ENCODE measurements at regions not wholly inside any gene's neighbourhood (a gene's known extent, or its start where the extent isn't known, plus 50 kb on each side); places are given as distances from the start of the nearest gene placed in this dataset.

DNA sequence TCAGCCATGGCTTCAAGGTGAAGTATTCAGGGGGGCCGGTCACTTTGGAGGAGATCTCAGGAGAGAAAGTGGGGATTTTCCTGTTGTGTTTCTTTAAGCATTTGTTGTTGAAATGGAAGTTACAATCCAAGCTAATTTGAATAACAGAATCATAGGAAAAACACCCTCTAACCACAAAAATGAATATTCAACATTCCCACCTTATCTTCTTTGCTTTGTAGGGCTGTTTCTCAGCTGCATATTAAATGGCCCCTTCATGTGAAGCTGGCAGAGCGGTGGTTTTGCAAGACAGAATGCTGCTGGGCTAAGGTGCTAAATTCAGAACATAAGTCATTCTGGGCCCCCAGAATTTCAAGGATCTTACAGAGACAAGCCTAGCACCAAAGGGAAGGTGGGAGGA is 279.0 kb downstream of the RRAGC start:
- Histone ChIP-seq H3K27ac (ENCODE audit: low read depth, low read length, poor library complexity, severe bottlenecking) (no peak overlapping the region), H2AFZ (ENCODE audit: low read length) (no peak overlapping the region), H4K20me1 (ENCODE audit: insufficient read depth, low read length) (no peaks in the 10 kb centered on the region), H3K9me3 (ENCODE audit: low read length) (no peaks in the 10 kb centered on the region), H3K4me2 (ENCODE audit: low read length) (no peak overlapping the region), H3K4me1 (ENCODE audit: insufficient read depth, low read length, poor library complexity, severe bottlenecking) (no peaks in the 10 kb centered on the region), H3K9me2 (ENCODE audit: insufficient read depth, low read length) (no peaks in the 10 kb centered on the region), H3K36me3 (ENCODE audit: insufficient read depth, low read length) (no peaks in the 10 kb centered on the region), H3K4me3 (ENCODE audit: low read depth, low read length, poor library complexity, severe bottlenecking) (no peak overlapping the region), H3K79me2 (ENCODE audit: insufficient read depth, low read depth, low read length) (no peaks in the 10 kb centered on the region)
- DNase-seq (ENCODE audit: low spot score): no peak
- TF ChIP-seq EZH2phosphoT487 (IDR thresholded peaks at IDR 0.05; ENCODE audit: borderline replicate concordance, low read depth, low read length): no peak
- TF ChIP-seq, protein P1, sequence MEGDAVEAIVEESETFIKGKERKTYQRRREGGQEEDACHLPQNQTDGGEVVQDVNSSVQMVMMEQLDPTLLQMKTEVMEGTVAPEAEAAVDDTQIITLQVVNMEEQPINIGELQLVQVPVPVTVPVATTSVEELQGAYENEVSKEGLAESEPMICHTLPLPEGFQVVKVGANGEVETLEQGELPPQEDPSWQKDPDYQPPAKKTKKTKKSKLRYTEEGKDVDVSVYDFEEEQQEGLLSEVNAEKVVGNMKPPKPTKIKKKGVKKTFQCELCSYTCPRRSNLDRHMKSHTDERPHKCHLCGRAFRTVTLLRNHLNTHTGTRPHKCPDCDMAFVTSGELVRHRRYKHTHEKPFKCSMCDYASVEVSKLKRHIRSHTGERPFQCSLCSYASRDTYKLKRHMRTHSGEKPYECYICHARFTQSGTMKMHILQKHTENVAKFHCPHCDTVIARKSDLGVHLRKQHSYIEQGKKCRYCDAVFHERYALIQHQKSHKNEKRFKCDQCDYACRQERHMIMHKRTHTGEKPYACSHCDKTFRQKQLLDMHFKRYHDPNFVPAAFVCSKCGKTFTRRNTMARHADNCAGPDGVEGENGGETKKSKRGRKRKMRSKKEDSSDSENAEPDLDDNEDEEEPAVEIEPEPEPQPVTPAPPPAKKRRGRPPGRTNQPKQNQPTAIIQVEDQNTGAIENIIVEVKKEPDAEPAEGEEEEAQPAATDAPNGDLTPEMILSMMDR (conservative IDR thresholded peaks at IDR 0.05; ENCODE audit: low read length): no peak
- CTCF ChIA-PET (ENCODE audit: unreplicated experiment): no interaction called here
- intact Hi-C loops (cut with micrococcal nuclease; ENCODE audit: unreplicated experiment): no loop called here
- POLR2A ChIA-PET: no interaction called here
- BruUV-seq (replicated peaks): no TSS peak

DNA sequence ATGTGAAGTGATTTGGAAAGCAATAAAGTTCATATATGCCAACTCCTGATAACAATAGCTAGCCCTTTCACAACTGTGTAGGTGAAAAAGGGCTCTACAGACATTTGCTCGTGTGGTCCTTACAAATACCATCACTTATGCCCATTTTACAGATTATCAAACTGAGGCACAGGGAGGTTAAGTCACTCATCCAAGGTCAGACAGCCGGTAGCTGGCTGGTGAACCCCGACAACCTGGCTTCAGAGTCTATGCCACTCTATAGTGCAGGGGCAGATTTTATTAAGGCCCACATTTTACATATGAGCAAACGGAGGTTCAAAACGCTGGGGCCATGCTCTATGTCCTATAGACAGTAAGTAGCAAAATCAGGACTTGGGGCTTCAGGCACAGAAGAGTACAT is 280.5 kb downstream of the RRAGC start:
- Histone ChIP-seq H3K4me1 (ENCODE audit: insufficient read depth, low read length, poor library complexity, severe bottlenecking) (no peaks in the 10 kb centered on the region), H3K9me2 (ENCODE audit: insufficient read depth, low read length) (no peaks in the 10 kb centered on the region), H3K79me2 (ENCODE audit: insufficient read depth, low read depth, low read length) (no peaks in the 10 kb centered on the region), H3K4me3 (ENCODE audit: low read depth, low read length, poor library complexity, severe bottlenecking) (no peak overlapping the region), H4K20me1 (ENCODE audit: insufficient read depth, low read length) (no peaks in the 10 kb centered on the region), H3K27ac (ENCODE audit: low read depth, low read length, poor library complexity, severe bottlenecking) (no peak overlapping the region), H2AFZ (ENCODE audit: low read length) (no peak overlapping the region), H3K9me3 (ENCODE audit: low read length) (no peaks in the 10 kb centered on the region), H3K36me3 (ENCODE audit: insufficient read depth, low read length) (no peaks in the 10 kb centered on the region), H3K4me2 (ENCODE audit: low read length) (no peak overlapping the region)
- ChIA-PET CTCF (ENCODE audit: unreplicated experiment) (no interaction called here), POLR2A (interaction anchor here (0.7 kb wide), 1 partner anchor 80 kb away, joined by 3 read pairs; no protein-coding TSS in a partner anchor)
- DNase-seq (ENCODE audit: low spot score): no peak
- TF ChIP-seq EZH2phosphoT487 (IDR thresholded peaks at IDR 0.05; ENCODE audit: borderline replicate concordance, low read depth, low read length): no peak
- TF ChIP-seq, protein P1 (conservative IDR thresholded peaks at IDR 0.05; ENCODE audit: low read length): no peak
- intact Hi-C loops (cut with micrococcal nuclease; ENCODE audit: unreplicated experiment): no loop called here
- BruUV-seq (replicated peaks): no TSS peak

DNA sequence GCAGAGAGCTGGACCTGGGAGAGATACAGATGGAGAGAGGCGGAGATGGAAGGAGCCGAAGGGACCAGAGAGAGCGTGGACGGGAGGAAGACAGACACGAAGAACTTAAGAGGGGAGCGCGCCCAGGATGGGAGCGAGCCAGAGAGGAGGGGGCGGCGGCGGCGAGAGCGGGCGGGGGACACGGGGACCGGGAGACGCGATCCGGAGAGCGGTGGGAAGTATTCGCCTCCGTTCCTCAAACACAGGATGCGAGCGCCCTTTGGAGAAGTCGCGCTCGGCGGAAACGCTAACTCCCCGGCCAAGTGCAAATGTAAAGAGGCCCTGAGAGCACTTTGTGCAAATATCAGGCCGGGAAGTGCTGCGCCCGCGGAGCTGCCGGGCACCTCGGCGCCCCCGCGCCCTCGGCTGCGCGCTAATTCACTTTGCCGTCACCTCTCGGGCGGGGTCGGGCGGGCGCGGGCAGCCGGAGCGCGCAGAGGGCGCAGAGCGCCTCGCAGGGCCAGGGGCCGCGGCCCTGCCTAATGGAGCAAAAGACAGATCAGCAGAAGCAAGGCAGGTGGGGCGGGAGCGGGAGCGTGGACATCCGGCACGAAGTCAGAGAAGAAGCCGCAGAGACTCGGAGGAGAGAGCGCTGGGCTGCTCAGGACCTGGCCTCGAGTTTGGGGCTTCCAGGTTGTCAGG is 281.2 kb downstream of the RRAGC start:
- no peak overlapping the region for H2AFZ ChIP-seq (ENCODE audit: low read length)
- ChIA-PET POLR2A (interaction anchor here (0.6 to 0.7 kb wide), 2 partner anchors 80 to 127 kb away, joined by 3 to 9 read pairs; no protein-coding TSS in a partner anchor), CTCF (ENCODE audit: unreplicated experiment) (no interaction called here)
- BruUV-seq (replicated peaks): no TSS peak
- intact Hi-C loops (cut with micrococcal nuclease; ENCODE audit: unreplicated experiment): no loop called here
- no peaks in the 10 kb centered on the region for H3K79me2 ChIP-seq (ENCODE audit: insufficient read depth, low read depth, low read length)
- no peak overlapping the region for H3K27ac ChIP-seq (ENCODE audit: low read depth, low read length, poor library complexity, severe bottlenecking)
- no peaks in the 10 kb centered on the region for H3K9me2 ChIP-seq (ENCODE audit: insufficient read depth, low read length)
- H3K4me3 ChIP-seq (ENCODE audit: low read depth, low read length, poor library complexity, severe bottlenecking): no peak overlapping the region
- DNase-seq (ENCODE audit: low spot score): no peak
- TF ChIP-seq EZH2phosphoT487 (IDR thresholded peaks at IDR 0.05; ENCODE audit: borderline replicate concordance, low read depth, low read length): no peak
- TF ChIP-seq, protein P1 (conservative IDR thresholded peaks at IDR 0.05; ENCODE audit: low read length): no peak
- no peaks in the 10 kb centered on the region for H3K4me1 ChIP-seq (ENCODE audit: insufficient read depth, low read length, poor library complexity, severe bottlenecking)
- H3K36me3 ChIP-seq (ENCODE audit: insufficient read depth, low read length): no peaks in the 10 kb centered on the region
- no peaks in the 10 kb centered on the region for H4K20me1 ChIP-seq (ENCODE audit: insufficient read depth, low read length)
- H3K9me3 ChIP-seq (ENCODE audit: low read length): no peaks in the 10 kb centered on the region
- H3K4me2 ChIP-seq (ENCODE audit: low read length): no peak overlapping the region
